A673 (cell line): ENCODE measurements at regions not wholly inside any gene's neighbourhood (a gene's known extent, or its start where the extent isn't known, plus 50 kb on each side); places are given as distances from the start of the nearest gene placed in this dataset.

Experiments
- BruUV-seq: library from RNA; stranded (reverse); fragments of 400-500 nt; replicated peaks from 2 replicates; lab custom pipeline; 2021; lab: Mats Ljungman, UMichigan
- CTCF ChIA-PET: fragments of 300-600 bp; sonication (Branson Sonifier 250); formaldehyde crosslinking; loops from one replicate; lab custom pipeline; 2022; ENCODE audit warnings: antibody characterized with exemption; lab: Charles Lee
- POLR2A ChIA-PET: fragments of 300-600 bp; sonication (Branson Sonifier 250); formaldehyde crosslinking; loops from one replicate; lab custom pipeline; 2022; ENCODE audit warnings: antibody characterized with exemption; ENCODE audit not compliant: low non-redundant PET; lab: Charles Lee
- DNase-seq: peaks from one replicate; pipeline ENCODE4 v3.0.0-alpha.2; 2015; ENCODE audit warnings: low spot score
- H3K27ac ChIP-seq: fragments of 200-600 bp; sonication (generic); 2 replicates; pipeline ENCODE4 v1.5.1; 2016; ENCODE audit warnings: mixed run types, low read depth, mild to moderate bottlenecking, mixed read lengths, antibody characterized with exemption, low read length; ENCODE audit not compliant: poor library complexity, severe bottlenecking
- H3K27me3 ChIP-seq: fragments of 200-600 bp; sonication (generic); replicated peaks from 2 replicates; pipeline ENCODE4 v1.6.1; 2017; ENCODE audit warnings: mixed run types, low read depth, mild to moderate bottlenecking, mixed read lengths, antibody characterized with exemption, low read length; ENCODE audit not compliant: insufficient read depth, poor library complexity
- H3K36me3 ChIP-seq: fragments of 200-600 bp; sonication (generic); 2 replicates; pipeline ENCODE4 v1.6.1; 2016; ENCODE audit warnings: mixed run types, mild to moderate bottlenecking, mixed read lengths, antibody characterized with exemption, low read length; ENCODE audit not compliant: insufficient read depth, poor library complexity, severe bottlenecking
- H3K4me1 ChIP-seq: fragments of 200-600 bp; sonication (generic); 2 replicates; pipeline ENCODE4 v1.6.1; 2017; ENCODE audit warnings: mixed run types, mild to moderate bottlenecking, mixed read lengths, antibody characterized with exemption, low read length; ENCODE audit not compliant: insufficient read depth, poor library complexity, severe bottlenecking
- H3K4me3 ChIP-seq: fragments of 200-600 bp; sonication (generic); 2 replicates; pipeline ENCODE4 v1.5.1; 2016; ENCODE audit warnings: low read depth, mixed run types, mild to moderate bottlenecking, mixed read lengths, low read length; ENCODE audit not compliant: poor library complexity, severe bottlenecking
- H3K9me3 ChIP-seq: fragments of 200-600 bp; sonication (generic); 2 replicates; pipeline ENCODE4 v1.6.1; 2016; ENCODE audit warnings: mixed run types, low read depth, mild to moderate bottlenecking, mixed read lengths, antibody characterized with exemption, low read length; ENCODE audit not compliant: poor library complexity, severe bottlenecking
- CTCF ChIP-seq: fragments of 300-800, 200-600 bp; sonication (generic); conservative IDR thresholded peaks from 2 replicates; pipeline ENCODE4 v1.5.1; 2017; ENCODE audit warnings: low read depth, mild to moderate bottlenecking, antibody characterized with exemption, low read length, moderate library complexity, mixed read lengths
- EZH2 ChIP-seq: fragments of 200-600 bp; sonication (generic); IDR thresholded peaks from 2 replicates; pipeline ENCODE4 v1.6.1; 2017; ENCODE audit warnings: borderline replicate concordance, low read depth, mild to moderate bottlenecking, mixed read lengths, antibody characterized with exemption, low read length; ENCODE audit not compliant: poor library complexity, severe bottlenecking
- intact Hi-C: fragments of 100-400 bp; cut with micrococcal nuclease; formaldehyde crosslinking; loops from one replicate; pipeline ENCODE4 v1.10.0; 2022; ENCODE audit not compliant: unreplicated experiment

GRCh38 chr13:63999614-64000305 lies 2584.1 kb upstream of the PCDH20 start:
- Histone ChIP-seq H3K27ac (no peak overlapping the region), H3K4me3 (no peak overlapping the region), H3K4me1 (peaks cover under 1% of the 10 kb centered on the region), H3K36me3 (peaks cover 5% of the 10 kb centered on the region), H3K9me3 (no peaks in the 10 kb centered on the region), H3K27me3 (no peaks in the 10 kb centered on the region)
- no peak for TF ChIP-seq CTCF
- no peak for TF ChIP-seq EZH2
- BruUV-seq: no TSS peak
- ChIA-PET POLR2A (no interaction called here), CTCF (no interaction called here)
- intact Hi-C loops: no loop called here
- DNase-seq: no peak

- intact Hi-C loops: no loop called here
Measured at GRCh38 chr13:63983366-63983765, 2567.7 kb upstream of the PCDH20 start.

GRCh38 chr13:63979951-63980350 lies 2564.3 kb upstream of the PCDH20 start:
- Histone ChIP-seq H3K27me3 (no peaks in the 10 kb centered on the region), H3K4me1 (peaks cover 5% of the 10 kb centered on the region), H3K9me3 (no peaks in the 10 kb centered on the region), H3K27ac (no peak overlapping the region), H3K36me3 (no peaks in the 10 kb centered on the region), H3K4me3 (no peak overlapping the region)
- no TSS peak for BruUV-seq
- POLR2A ChIA-PET: no interaction called here
- CTCF ChIA-PET: no interaction called here
- intact Hi-C loops: no loop called here
- no peak for DNase-seq
- no peak for TF ChIP-seq CTCF
- TF ChIP-seq EZH2: no peak

More at GRCh38 chr13:63983366-63983765, 2567.7 kb upstream of the PCDH20 start:
- POLR2A ChIA-PET: no interaction called here
- H3K36me3 ChIP-seq: no peaks in the 10 kb centered on the region
- TF ChIP-seq EZH2 (no peak), CTCF (no peak)
- no peaks in the 10 kb centered on the region for H3K27me3 ChIP-seq
- H3K27ac ChIP-seq: no peak overlapping the region
- no TSS peak for BruUV-seq
- DNase-seq: no peak
- no peak overlapping the region for H3K4me3 ChIP-seq
- H3K9me3 ChIP-seq: no peaks in the 10 kb centered on the region
- peaks cover 4% of the 10 kb centered on the region for H3K4me1 ChIP-seq
- CTCF ChIA-PET: no interaction called here
